ENCODE measurements at regions not wholly inside any gene's neighbourhood (a gene's known extent, or its start where the extent isn't known, plus 50 kb on each side); places are given as distances from the start of the nearest gene placed in this dataset.

GRCh38 chr3:27800261-27800660 is 78.1 kb upstream of the EOMES start:
- Histone ChIP-seq H3F3A (ENCODE audit: low read depth) (no peaks in the 10 kb centered on the region), H3K79me2 (ENCODE audit: low read depth) (no peaks in the 10 kb centered on the region), H3K9ac (no peak overlapping the region), H3K27ac (no peak overlapping the region), H3K4me3 (no peak overlapping the region), H3K36me3 (no peaks in the 10 kb centered on the region), H3K4me2 (no peak overlapping the region), H2AFZ (replicated peaks) (no peak overlapping the region), H3K9me3 (ENCODE audit: low read depth) (no peaks in the 10 kb centered on the region), H3K27me3 (no peaks in the 10 kb centered on the region), H4K20me1 (ENCODE audit: low read depth) (no peaks in the 10 kb centered on the region), H3K4me1 (no peaks in the 10 kb centered on the region)
- TF ChIP-seq EZH2 (IDR thresholded peaks at IDR 0.05) (no peak), CTCF (IDR thresholded peaks at IDR 0.05) (no peak), EZH2phosphoT487 (IDR thresholded peaks at IDR 0.05) (no peak)
- DNase-seq (ENCODE audit: low spot score) = no peak
- peaks cover 2% of the 10 kb centered on the region for H3K27me3 Mint-ChIP-seq (ENCODE audit: insufficient read depth, low read depth)
- H3K4me3 Mint-ChIP-seq = no peak overlapping the region
- H3K9me3 Mint-ChIP-seq = no peaks in the 10 kb centered on the region
- H3K36me3 Mint-ChIP-seq = no peaks in the 10 kb centered on the region
- H3K4me1 Mint-ChIP-seq = peaks cover 7% of the 10 kb centered on the region
- H3K27ac Mint-ChIP-seq = no peak overlapping the region

- H3K4me3 Mint-ChIP-seq = no peak overlapping the region
- no peak overlapping the region for H2AFZ ChIP-seq (replicated peaks)
- no peaks in the 10 kb centered on the region for H3K79me2 ChIP-seq (ENCODE audit: low read depth)
- no peak overlapping the region for H3K4me3 ChIP-seq
- no peaks in the 10 kb centered on the region for H3K9me3 ChIP-seq (ENCODE audit: low read depth)
- no peak overlapping the region for H3K27ac ChIP-seq
- H3K9me3 Mint-ChIP-seq = no peaks in the 10 kb centered on the region
- peaks cover 17% of the 10 kb centered on the region for H3K4me1 Mint-ChIP-seq
- peaks cover 4% of the 10 kb centered on the region for H3K27me3 Mint-ChIP-seq (ENCODE audit: insufficient read depth, low read depth)
- H3K36me3 Mint-ChIP-seq = no peaks in the 10 kb centered on the region
- no peak overlapping the region for H3K9ac ChIP-seq
- no peaks in the 10 kb centered on the region for H4K20me1 ChIP-seq (ENCODE audit: low read depth)
- no peaks in the 10 kb centered on the region for H3K36me3 ChIP-seq
- H3K4me1 ChIP-seq = peaks cover 6% of the 10 kb centered on the region
- no peak for TF ChIP-seq CTCF (IDR thresholded peaks at IDR 0.05)
- TF ChIP-seq EZH2 (IDR thresholded peaks at IDR 0.05) = no peak
- TF ChIP-seq EZH2phosphoT487 (IDR thresholded peaks at IDR 0.05) = no peak
- H3F3A ChIP-seq (ENCODE audit: low read depth) = no peaks in the 10 kb centered on the region
- no peak overlapping the region for H3K27ac Mint-ChIP-seq
- H3K4me2 ChIP-seq = no peak overlapping the region
- no peaks in the 10 kb centered on the region for H3K27me3 ChIP-seq
- no peak for DNase-seq (ENCODE audit: low spot score)
Observed at GRCh38 chr3:27802425-27802824, 80.3 kb upstream of the EOMES start.

DNA sequence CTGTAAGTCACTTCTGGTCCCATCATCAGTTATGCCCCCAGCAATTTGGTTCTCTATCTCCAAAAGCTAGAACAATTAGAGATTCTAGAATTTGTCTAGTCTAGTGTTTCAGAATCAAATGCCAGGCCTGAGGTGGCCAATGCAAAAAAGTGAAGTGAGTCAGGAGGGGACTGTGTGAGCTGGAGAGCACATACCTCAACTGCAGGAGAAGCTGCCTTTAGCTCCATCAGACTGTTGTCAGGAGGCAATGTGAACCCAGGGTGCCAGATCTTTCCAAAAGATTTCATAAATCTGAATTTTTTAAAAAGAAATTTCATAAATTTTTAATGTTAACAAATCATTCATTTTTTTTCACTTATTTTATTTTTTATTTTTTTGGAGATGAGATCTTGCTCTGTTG is 80.7 kb upstream of the EOMES start:
- Histone ChIP-seq H3K27me3 (no peaks in the 10 kb centered on the region), H3K4me1 (peaks cover 6% of the 10 kb centered on the region), H2AFZ (replicated peaks) (no peak overlapping the region), H3K36me3 (no peaks in the 10 kb centered on the region), H3K4me3 (no peak overlapping the region), H4K20me1 (ENCODE audit: low read depth) (no peaks in the 10 kb centered on the region), H3K27ac (no peak overlapping the region), H3K9me3 (ENCODE audit: low read depth) (no peaks in the 10 kb centered on the region), H3K4me2 (no peak overlapping the region), H3K79me2 (ENCODE audit: low read depth) (no peaks in the 10 kb centered on the region), H3K9ac (no peak overlapping the region), H3F3A (ENCODE audit: low read depth) (no peaks in the 10 kb centered on the region)
- H3K9me3 Mint-ChIP-seq = no peaks in the 10 kb centered on the region
- no peaks in the 10 kb centered on the region for H3K36me3 Mint-ChIP-seq
- TF ChIP-seq EZH2 (IDR thresholded peaks at IDR 0.05) (no peak), EZH2phosphoT487 (IDR thresholded peaks at IDR 0.05) (no peak), CTCF (IDR thresholded peaks at IDR 0.05) (no peak)
- no peak for DNase-seq (ENCODE audit: low spot score)
- peaks cover 6% of the 10 kb centered on the region for H3K27me3 Mint-ChIP-seq (ENCODE audit: insufficient read depth, low read depth)
- H3K27ac Mint-ChIP-seq = no peak overlapping the region
- H3K4me3 Mint-ChIP-seq = no peak overlapping the region
- H3K4me1 Mint-ChIP-seq = peaks cover 17% of the 10 kb centered on the region

- DNase-seq (ENCODE audit: low spot score) = no peak
- no peak for TF ChIP-seq EZH2 (IDR thresholded peaks at IDR 0.05)
- TF ChIP-seq EZH2phosphoT487 (IDR thresholded peaks at IDR 0.05) = no peak
- TF ChIP-seq CTCF (IDR thresholded peaks at IDR 0.05) = no peak
- Histone ChIP-seq H2AFZ (replicated peaks) (no peak overlapping the region), H3K4me1 (peaks cover 6% of the 10 kb centered on the region), H3F3A (ENCODE audit: low read depth) (no peaks in the 10 kb centered on the region), H3K27me3 (no peaks in the 10 kb centered on the region), H3K4me2 (no peak overlapping the region), H3K4me3 (no peak overlapping the region), H3K9me3 (ENCODE audit: low read depth) (no peaks in the 10 kb centered on the region), H4K20me1 (ENCODE audit: low read depth) (no peaks in the 10 kb centered on the region), H3K36me3 (no peaks in the 10 kb centered on the region), H3K9ac (no peak overlapping the region), H3K27ac (no peak overlapping the region), H3K79me2 (ENCODE audit: low read depth) (no peaks in the 10 kb centered on the region)
- H3K36me3 Mint-ChIP-seq = no peaks in the 10 kb centered on the region
- peaks cover 10% of the 10 kb centered on the region for H3K27me3 Mint-ChIP-seq (ENCODE audit: insufficient read depth, low read depth)
- H3K9me3 Mint-ChIP-seq = no peaks in the 10 kb centered on the region
- H3K4me1 Mint-ChIP-seq = peaks cover 17% of the 10 kb centered on the region
- H3K4me3 Mint-ChIP-seq = no peak overlapping the region
- H3K27ac Mint-ChIP-seq = no peak overlapping the region
Observed at GRCh38 chr3:27805282-27805681, 83.2 kb upstream of the EOMES start.
